Memory B cell (primary cell): ENCODE measurements at regions not wholly inside any gene's neighbourhood (a gene's known extent, or its start where the extent isn't known, plus 50 kb on each side); places are given as distances from the start of the nearest gene placed in this dataset.
"Not testable (repeated sequence)": the region's sequence is repeated elsewhere in the genome, so short reads cannot be mapped to it uniquely, and the experiment has no call there.

Source experiments
- ATAC-seq: fragments of 150-1000 bp; cut with Tn5 transposase; 2 replicates; pipeline ENCODE4 v1.10.0; 2021; ENCODE audit warnings: low read depth, mild to moderate bottlenecking, moderate library complexity
- DNase-seq, 2 donors: peaks; one replicate each; pipeline ENCODE4 v3.0.0; 2022; ENCODE audit warnings: low spot score in 2 of 2
- H3K27ac Mint-ChIP-seq: one replicate; pipeline ENCODE4 v1.8.0; 2022; ENCODE audit warnings: mild to moderate bottlenecking, moderate library complexity, mixed read lengths
- H3K27me3 Mint-ChIP-seq: one replicate; pipeline ENCODE4 v1.8.0; 2022; ENCODE audit warnings: mixed read lengths
- H3K36me3 Mint-ChIP-seq: one replicate; pipeline ENCODE4 v1.8.0; 2022; ENCODE audit warnings: mild to moderate bottlenecking, mixed read lengths
- H3K4me1 Mint-ChIP-seq: one replicate; pipeline ENCODE4 v1.8.0; 2022; ENCODE audit warnings: mixed read lengths
- H3K4me3 Mint-ChIP-seq: one replicate; pipeline ENCODE4 v1.8.0; 2022; ENCODE audit warnings: mild to moderate bottlenecking, moderate library complexity, mixed read lengths
- H3K9me3 Mint-ChIP-seq: one replicate; pipeline ENCODE4 v1.8.0; 2022; ENCODE audit warnings: mixed read lengths

DNA sequence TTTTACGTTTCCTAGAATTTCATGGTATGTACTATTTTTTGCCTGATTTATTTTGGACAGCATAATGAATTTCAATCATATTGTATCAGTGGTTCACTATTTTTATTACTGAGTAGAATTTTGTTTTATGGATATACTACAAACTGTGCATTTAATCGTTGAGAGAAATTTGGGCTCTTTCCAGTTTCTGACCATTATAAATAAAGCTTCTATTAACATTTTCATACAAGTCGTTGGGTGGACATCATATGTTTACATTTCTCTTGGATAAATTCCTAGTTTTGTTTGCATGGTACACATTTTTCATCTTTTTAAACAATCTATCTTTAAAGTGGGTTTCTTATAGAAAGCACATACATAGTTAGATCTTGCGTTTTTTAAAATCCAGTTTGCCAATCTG, 472.7 kb upstream of the MAGEB18 start:
- Mint-ChIP-seq H3K27me3 (no peaks in the 10 kb centered on the region), H3K4me3 (no peak overlapping the region), H3K27ac (no peak overlapping the region), H3K9me3 (no peaks in the 10 kb centered on the region), H3K4me1 (no peaks in the 10 kb centered on the region), H3K36me3 (no peaks in the 10 kb centered on the region)
- no peak for DNase-seq
- no peak for ATAC-seq

GRCh38 chrX:25667681-25668080, 470.5 kb upstream of the MAGEB18 start:
- Mint-ChIP-seq H3K36me3 (no peaks in the 10 kb centered on the region), H3K4me1 (no peaks in the 10 kb centered on the region), H3K9me3 (no peaks in the 10 kb centered on the region), H3K27me3 (no peaks in the 10 kb centered on the region), H3K4me3 (no peak overlapping the region), H3K27ac (no peak overlapping the region)
- DNase-seq (no peak), ATAC-seq (no peak)

GRCh38 chrX:25674776-25675175, 463.4 kb upstream of the MAGEB18 start:
- H3K4me3 Mint-ChIP-seq, result no peak overlapping the region
- no peaks in the 10 kb centered on the region for H3K27me3 Mint-ChIP-seq
- no peaks in the 10 kb centered on the region for H3K9me3 Mint-ChIP-seq
- no peak overlapping the region for H3K27ac Mint-ChIP-seq
- ATAC-seq, result no peak
- no peak for DNase-seq
- no peaks in the 10 kb centered on the region for H3K4me1 Mint-ChIP-seq
- no peaks in the 10 kb centered on the region for H3K36me3 Mint-ChIP-seq

- H3K27ac Mint-ChIP-seq, result no peak overlapping the region
- no peaks in the 10 kb centered on the region for H3K9me3 Mint-ChIP-seq
- H3K36me3 Mint-ChIP-seq, result no peaks in the 10 kb centered on the region
- ATAC-seq, result no peak
- H3K4me3 Mint-ChIP-seq, result no peak overlapping the region
- H3K4me1 Mint-ChIP-seq, result no peaks in the 10 kb centered on the region
- DNase-seq, result no peak
- H3K27me3 Mint-ChIP-seq, result no peaks in the 10 kb centered on the region
These were observed 436.3 kb upstream of the MAGEB18 start for GRCh38 chrX:25701876-25702275.

GRCh38 chrX:25717122-25717521, 421.0 kb upstream of the MAGEB18 start:
- Mint-ChIP-seq H3K9me3 (peaks cover 2% of the 10 kb centered on the region), H3K27me3 (no peaks in the 10 kb centered on the region), H3K4me1 (no peaks in the 10 kb centered on the region), H3K36me3 (no peaks in the 10 kb centered on the region), H3K4me3 (no peak overlapping the region), H3K27ac (no peak overlapping the region)
- DNase-seq (no peak), ATAC-seq (no peak)

- Mint-ChIP-seq H3K27me3 (no peaks in the 10 kb centered on the region), H3K4me1 (no peaks in the 10 kb centered on the region)
- DNase-seq, result no peak
These were observed 416.6 kb upstream of the MAGEB18 start for GRCh38 chrX:25721564-25721963.

GRCh38 chrX:25726539-25726938, 411.6 kb upstream of the MAGEB18 start:
- Mint-ChIP-seq H3K9me3 (peaks cover 2% of the 10 kb centered on the region), H3K4me3 (no peak overlapping the region), H3K36me3 (no peaks in the 10 kb centered on the region), H3K27ac (no peak overlapping the region), H3K27me3 (no peaks in the 10 kb centered on the region), H3K4me1 (no peaks in the 10 kb centered on the region)
- ATAC-seq (no peak), DNase-seq (no peak)

More at GRCh38 chrX:25721564-25721963, 416.6 kb upstream of the MAGEB18 start:
- no peak for ATAC-seq
- Mint-ChIP-seq H3K9me3 (peaks cover 2% of the 10 kb centered on the region), H3K36me3 (no peaks in the 10 kb centered on the region), H3K27ac (no peak overlapping the region), H3K4me3 (no peak overlapping the region)

DNA sequence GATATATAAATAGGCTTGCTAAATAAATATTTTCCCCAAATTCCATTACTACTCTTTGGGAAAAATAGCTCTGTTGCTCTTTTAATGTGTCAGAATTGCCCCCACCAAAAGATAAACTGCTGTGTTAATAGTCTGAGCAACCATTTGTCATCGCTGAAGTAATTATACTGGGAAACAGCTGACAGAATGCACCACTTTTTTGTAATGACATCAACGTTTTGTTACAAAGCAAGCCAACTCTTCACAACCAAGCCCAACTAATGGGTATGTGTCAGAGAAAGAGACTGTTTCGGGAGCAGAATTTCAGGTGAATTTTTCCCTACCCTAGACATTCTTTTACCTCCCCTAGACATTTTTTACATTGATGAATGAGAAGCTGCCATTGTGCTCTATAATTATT, 405.0 kb upstream of the MAGEB18 start:
- Mint-ChIP-seq H3K27ac (no peak overlapping the region), H3K4me3 (no peak overlapping the region), H3K36me3 (no peaks in the 10 kb centered on the region), H3K9me3 (peaks cover 3% of the 10 kb centered on the region), H3K4me1 (no peaks in the 10 kb centered on the region), H3K27me3 (no peaks in the 10 kb centered on the region)
- ATAC-seq (no peak), DNase-seq (no peak)

DNA sequence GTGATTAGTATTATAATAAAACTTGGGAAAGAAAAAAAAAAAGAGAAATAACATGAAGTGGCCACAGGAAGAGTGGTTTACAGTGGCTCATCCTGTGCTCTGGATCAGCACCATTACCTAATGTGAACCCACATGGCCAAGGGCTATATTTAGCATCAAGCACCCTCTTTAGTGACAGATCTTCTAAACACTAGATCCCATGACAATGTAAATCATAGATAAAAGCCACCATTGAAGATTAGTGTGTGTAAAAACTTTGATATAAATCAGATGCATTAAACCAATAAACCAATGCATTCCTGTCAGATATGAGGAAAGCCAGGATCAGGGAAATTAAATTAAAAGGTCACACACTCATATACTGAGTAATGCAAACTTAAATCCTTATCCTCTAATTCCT, 400.6 kb upstream of the MAGEB18 start:
- Mint-ChIP-seq H3K27ac (no peak overlapping the region), H3K36me3 (no peaks in the 10 kb centered on the region), H3K27me3 (no peaks in the 10 kb centered on the region), H3K4me1 (no peaks in the 10 kb centered on the region), H3K4me3 (no peak overlapping the region), H3K9me3 (peaks cover 3% of the 10 kb centered on the region)
- ATAC-seq (no peak), DNase-seq (no peak)

- Mint-ChIP-seq H3K4me1 (no peaks in the 10 kb centered on the region), H3K27ac (no peak overlapping the region), H3K36me3 (no peaks in the 10 kb centered on the region), H3K4me3 (no peak overlapping the region), H3K9me3 (peaks cover 2% of the 10 kb centered on the region), H3K27me3 (no peaks in the 10 kb centered on the region)
- ATAC-seq (no peak), DNase-seq (no peak)
These were observed 395.8 kb upstream of the MAGEB18 start for GRCh38 chrX:25742334-25742733.

DNA sequence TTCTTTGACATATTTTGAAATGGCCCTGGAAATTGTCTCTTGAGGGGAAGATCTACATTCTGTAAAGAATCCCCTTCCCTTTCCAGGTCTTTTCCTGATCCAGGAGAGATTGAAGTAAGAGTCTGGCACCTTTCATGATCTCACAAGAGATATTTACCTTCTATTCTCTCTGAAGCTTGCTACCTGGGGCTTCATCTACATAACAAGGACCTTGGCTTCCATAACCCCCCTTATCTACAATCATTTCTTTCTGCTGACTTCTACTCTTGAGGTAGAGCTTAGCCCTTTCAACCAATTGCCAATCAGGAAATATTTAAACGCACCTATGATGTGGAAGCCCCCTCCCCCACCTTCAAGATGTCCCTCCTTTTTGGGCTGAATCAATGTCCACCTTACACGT, 383.7 kb upstream of the MAGEB18 start:
- Mint-ChIP-seq H3K27ac (no peak overlapping the region), H3K4me1 (no peaks in the 10 kb centered on the region), H3K27me3 (no peaks in the 10 kb centered on the region), H3K9me3 (no peaks in the 10 kb centered on the region), H3K36me3 (no peaks in the 10 kb centered on the region), H3K4me3 (no peak overlapping the region)
- ATAC-seq, result no peak
- DNase-seq, result no peak

- Mint-ChIP-seq H3K9me3 (no peaks in the 10 kb centered on the region), H3K27ac (no peak overlapping the region), H3K4me3 (no peak overlapping the region), H3K36me3 (no peaks in the 10 kb centered on the region), H3K4me1 (no peaks in the 10 kb centered on the region), H3K27me3 (no peaks in the 10 kb centered on the region)
- ATAC-seq (no peak), DNase-seq (no peak)
These were observed 382.9 kb upstream of the MAGEB18 start for GRCh38 chrX:25755194-25755593.

- no peak for ATAC-seq
- no peak overlapping the region for H3K4me3 Mint-ChIP-seq
- DNase-seq, result no peak
- no peaks in the 10 kb centered on the region for H3K27me3 Mint-ChIP-seq
- no peaks in the 10 kb centered on the region for H3K4me1 Mint-ChIP-seq
- H3K27ac Mint-ChIP-seq, result no peak overlapping the region
- no peaks in the 10 kb centered on the region for H3K36me3 Mint-ChIP-seq
- H3K9me3 Mint-ChIP-seq, result no peaks in the 10 kb centered on the region
These were observed 375.5 kb upstream of the MAGEB18 start for GRCh38 chrX:25762656-25763055.

GRCh38 chrX:25771853-25772252, 366.3 kb upstream of the MAGEB18 start:
- ATAC-seq, H3K36me3 Mint-ChIP-seq, H3K4me3 Mint-ChIP-seq, H3K27ac Mint-ChIP-seq, DNase-seq, H3K27me3 Mint-ChIP-seq, H3K4me1 Mint-ChIP-seq, H3K9me3 Mint-ChIP-seq: not testable (repeated sequence)

- ATAC-seq, H3K27ac Mint-ChIP-seq, DNase-seq, H3K36me3 Mint-ChIP-seq, H3K4me1 Mint-ChIP-seq, H3K4me3 Mint-ChIP-seq, H3K27me3 Mint-ChIP-seq, H3K9me3 Mint-ChIP-seq: not testable (repeated sequence)
These were observed 340.3 kb upstream of the MAGEB18 start for GRCh38 chrX:25797796-25798195.

DNA sequence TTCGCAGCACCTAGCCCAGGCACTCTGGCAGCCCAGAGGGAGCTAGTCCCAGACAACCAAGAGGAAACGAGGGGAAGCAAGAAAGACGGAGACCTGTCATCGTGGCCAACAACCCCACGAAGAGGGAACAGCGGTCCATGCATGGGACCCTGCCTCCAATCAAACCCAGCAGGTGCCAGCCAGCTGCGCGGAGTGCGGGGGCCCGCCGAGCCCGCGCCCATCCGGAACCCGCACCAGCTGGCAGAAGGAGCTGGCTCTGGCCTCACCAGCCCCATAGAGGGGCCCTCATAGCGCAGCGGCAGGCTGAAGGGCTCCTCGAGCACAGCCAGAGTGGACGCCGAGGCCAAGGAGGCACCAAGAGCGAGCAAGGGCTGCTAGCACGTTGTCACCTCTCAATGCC, 332.4 kb upstream of the MAGEB18 start:
- ATAC-seq (no peak), DNase-seq (no peak)
- H3K36me3 Mint-ChIP-seq, result no peaks in the 10 kb centered on the region
- no peak overlapping the region for H3K27ac Mint-ChIP-seq
- H3K9me3 Mint-ChIP-seq, result no peaks in the 10 kb centered on the region
- no peaks in the 10 kb centered on the region for H3K4me1 Mint-ChIP-seq
- H3K4me3 Mint-ChIP-seq, result no peak overlapping the region
- no peaks in the 10 kb centered on the region for H3K27me3 Mint-ChIP-seq
